Gastrocnemius medialis (tissue), 4 donors: ENCODE measurements at regions not wholly inside any gene's neighbourhood (a gene's known extent, or its start where the extent isn't known, plus 50 kb on each side); places are given as distances from the start of the nearest gene placed in this dataset.

ENCODE experiments used
- ATAC-seq, 2 donors: fragments of 150-250 bp; one replicate each; pipeline ENCODE4 v1.9.1; 2016
- DNase-seq, 2 donors: peaks; one replicate each; pipeline ENCODE4 v3.0.0-alpha.2; 2019
- H3K27ac ChIP-seq, 4 donors: fragments of 200-600 bp; sonication (generic); 1 replicate in 1 of 4; 2 replicates in 3 of 4; pipeline ENCODE4 v1.5.1; 2016 to 2018; ENCODE audit warnings: mild to moderate bottlenecking in 2 of 4, moderate library complexity in 1 of 4
- H3K27me3 ChIP-seq, 3 donors: fragments of 200-600 bp; sonication (generic) in 2 of 3; 1 replicate in 1 of 3; 2 replicates in 2 of 3; pipeline versions ENCODE4 v1.5.1 to v1.6.0; 2016 to 2019; ENCODE audit warnings: mild to moderate bottlenecking in 1 of 3, moderate library complexity in 1 of 3
- H3K36me3 ChIP-seq, 2 donors: fragments of 200-600 bp; sonication (generic) in 1 of 2; one replicate each; pipeline ENCODE4 v1.5.1; 2017 to 2018
- H3K4me1 ChIP-seq, 2 donors: fragments of 200-600 bp; sonication (generic) in 1 of 2; one replicate each; pipeline ENCODE4 v1.5.1; 2016 to 2017; ENCODE audit warnings: mild to moderate bottlenecking in 2 of 2
- H3K4me3 ChIP-seq, 4 donors: fragments of 200-600 bp; sonication (generic) in 3 of 4; 1 replicate in 1 of 4; 2 replicates in 3 of 4; pipeline ENCODE4 v1.5.1; 2016 to 2019; ENCODE audit warnings: mild to moderate bottlenecking in 2 of 4
- H3K9me3 ChIP-seq, 3 donors: fragments of 200-600 bp; sonication (generic) in 2 of 3; 1 replicate in 1 of 3; 2 replicates in 2 of 3; pipeline ENCODE4 v1.5.1; 2016 to 2019
- POLR2A ChIP-seq, 2 donors: fragments of 450-650 bp; IDR thresholded peaks; one replicate each; pipeline ENCODE4 v1.6.1; 2017; ENCODE audit warnings: antibody characterized with exemption in 2 of 2, mild to moderate bottlenecking in 2 of 2, moderate library complexity in 2 of 2
- in situ Hi-C, 4 donors: fragments of 200-750 bp; cut with MboI; loops; one replicate each; pipeline versions ENCODE4 v1.15.0 to v1.8.0; 2017; ENCODE audit warnings: low sequenced_read_pairs in 4 of 4
- intact Hi-C: fragments of 100-400 bp; cut with DNase I; formaldehyde crosslinking; loops from one replicate; pipeline ENCODE4 v1.15.1; 2023; ENCODE audit warnings: low total_unique reads
- TF ChIP-seq, protein P1 (sequence below), 5 experiments: fragments of 450-650 bp in 3 of 5; fragments of 200-600 bp in 2 of 5; sonication (generic) in 2 of 5; IDR thresholded peaks in 4 of 5; conservative IDR thresholded peaks in 1 of 5; 1 replicate in 4 of 5; 2 replicates in 1 of 5; pipeline ENCODE4 v1.5.1; 2016 to 2019; ENCODE audit warnings: antibody characterized with exemption in 5 of 5, mild to moderate bottlenecking in 3 of 5, moderate library complexity in 3 of 5

- peaks cover 6 to 7% of the 10 kb centered on the region in 2 donors for H3K4me1 ChIP-seq
- no peak for DNase-seq
- no peaks in the 10 kb centered on the region for H3K9me3 ChIP-seq
- TF ChIP-seq POLR2A (IDR thresholded peaks at IDR 0.05), result no peak
- TF ChIP-seq, protein P1, sequence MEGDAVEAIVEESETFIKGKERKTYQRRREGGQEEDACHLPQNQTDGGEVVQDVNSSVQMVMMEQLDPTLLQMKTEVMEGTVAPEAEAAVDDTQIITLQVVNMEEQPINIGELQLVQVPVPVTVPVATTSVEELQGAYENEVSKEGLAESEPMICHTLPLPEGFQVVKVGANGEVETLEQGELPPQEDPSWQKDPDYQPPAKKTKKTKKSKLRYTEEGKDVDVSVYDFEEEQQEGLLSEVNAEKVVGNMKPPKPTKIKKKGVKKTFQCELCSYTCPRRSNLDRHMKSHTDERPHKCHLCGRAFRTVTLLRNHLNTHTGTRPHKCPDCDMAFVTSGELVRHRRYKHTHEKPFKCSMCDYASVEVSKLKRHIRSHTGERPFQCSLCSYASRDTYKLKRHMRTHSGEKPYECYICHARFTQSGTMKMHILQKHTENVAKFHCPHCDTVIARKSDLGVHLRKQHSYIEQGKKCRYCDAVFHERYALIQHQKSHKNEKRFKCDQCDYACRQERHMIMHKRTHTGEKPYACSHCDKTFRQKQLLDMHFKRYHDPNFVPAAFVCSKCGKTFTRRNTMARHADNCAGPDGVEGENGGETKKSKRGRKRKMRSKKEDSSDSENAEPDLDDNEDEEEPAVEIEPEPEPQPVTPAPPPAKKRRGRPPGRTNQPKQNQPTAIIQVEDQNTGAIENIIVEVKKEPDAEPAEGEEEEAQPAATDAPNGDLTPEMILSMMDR (IDR thresholded peaks at IDR 0.05 in 4 of 5, conservative IDR thresholded peaks at IDR 0.05 in 1 of 5), result no peak
- no peaks in the 10 kb centered on the region for H3K27me3 ChIP-seq
- in situ Hi-C loops, result no loop called here
- ATAC-seq, result no peak
- no peaks in the 10 kb centered on the region for H3K36me3 ChIP-seq
- H3K27ac ChIP-seq, result no peak overlapping the region
- H3K4me3 ChIP-seq, result no peak overlapping the region
- intact Hi-C loops, result no loop called here
These were observed 122.8 kb downstream of the BAMBI start for GRCh38 chr10:28800144-28800543.

DNA sequence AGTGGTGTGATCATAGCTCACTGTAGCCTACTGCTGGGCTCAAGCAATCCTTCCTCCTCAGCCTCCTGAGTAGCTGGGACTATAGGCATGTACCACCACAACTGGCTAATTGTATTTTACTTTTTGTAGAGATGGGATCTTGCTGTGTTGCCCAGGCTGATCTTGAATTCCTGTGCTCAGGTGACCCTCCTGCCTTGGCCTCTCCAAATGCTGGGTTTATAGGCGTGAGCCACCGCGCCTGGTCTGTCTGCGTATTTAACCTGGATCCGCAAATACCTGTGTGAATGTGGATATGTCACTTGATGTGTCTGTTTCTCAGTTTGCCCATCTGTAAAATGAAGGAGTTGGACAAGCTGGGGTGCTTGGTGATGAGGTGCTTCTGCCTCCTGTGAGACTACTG lies 123.9 kb downstream of the BAMBI start:
- TF ChIP-seq POLR2A (IDR thresholded peaks at IDR 0.05), result no peak
- TF ChIP-seq, protein P1 (IDR thresholded peaks at IDR 0.05 in 4 of 5, conservative IDR thresholded peaks at IDR 0.05 in 1 of 5), result no peak
- H3K4me1 ChIP-seq, result peaks cover 7 to 8% of the 10 kb centered on the region in 2 donors
- DNase-seq (no peak), ATAC-seq (no peak)
- H3K27me3 ChIP-seq, result no peaks in the 10 kb centered on the region
- intact Hi-C loops, result no loop called here
- H3K4me3 ChIP-seq, result no peak overlapping the region
- no peaks in the 10 kb centered on the region for H3K36me3 ChIP-seq
- in situ Hi-C loops, result no loop called here
- no peak overlapping the region for H3K27ac ChIP-seq
- no peaks in the 10 kb centered on the region for H3K9me3 ChIP-seq

- intact Hi-C loops (no loop called here), in situ Hi-C loops (no loop called here)
- no peak overlapping the region for H3K4me3 ChIP-seq
- H3K4me1 ChIP-seq, result peaks cover 10 to 15% of the 10 kb centered on the region in 2 donors
- H3K36me3 ChIP-seq, result no peaks in the 10 kb centered on the region
- no peak overlapping the region for H3K27ac ChIP-seq
- H3K27me3 ChIP-seq, result no peaks in the 10 kb centered on the region
- ATAC-seq (no peak), DNase-seq (no peak)
- TF ChIP-seq, protein P1 (IDR thresholded peaks at IDR 0.05 in 4 of 5, conservative IDR thresholded peaks at IDR 0.05 in 1 of 5), result no peak
- no peak for TF ChIP-seq POLR2A (IDR thresholded peaks at IDR 0.05)
- no peaks in the 10 kb centered on the region for H3K9me3 ChIP-seq
These were observed 124.5 kb downstream of the BAMBI start for GRCh38 chr10:28801869-28802268.

DNA sequence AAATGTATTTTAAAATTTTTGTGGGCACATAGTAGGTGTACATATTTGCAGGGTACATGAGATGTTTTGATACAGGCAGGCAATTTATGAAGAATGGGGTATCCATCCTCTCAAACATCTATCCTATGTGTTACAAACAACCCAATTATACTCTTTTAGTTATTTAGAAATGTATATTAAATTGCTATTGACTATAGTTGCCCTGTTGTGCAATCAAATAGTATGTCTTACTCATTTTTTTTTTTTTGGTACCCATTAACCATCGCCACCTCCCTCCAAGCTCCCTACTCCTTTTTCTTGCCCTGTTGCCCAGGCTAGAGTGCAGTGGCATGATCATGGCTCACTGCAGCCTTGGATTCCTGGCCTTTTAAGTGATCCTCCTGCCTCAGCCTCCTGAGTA lies 128.1 kb downstream of the BAMBI start:
- ATAC-seq (no peak), DNase-seq (no peak)
- Histone ChIP-seq H3K27ac (no peak overlapping the region), H3K4me1 (peaks cover 14 to 17% of the 10 kb centered on the region in 2 donors), H3K9me3 (no peaks in the 10 kb centered on the region), H3K27me3 (no peaks in the 10 kb centered on the region), H3K36me3 (no peaks in the 10 kb centered on the region), H3K4me3 (no peak overlapping the region)
- intact Hi-C loops, result no loop called here
- in situ Hi-C loops, result no loop called here
- no peak for TF ChIP-seq POLR2A (IDR thresholded peaks at IDR 0.05)
- TF ChIP-seq, protein P1 (IDR thresholded peaks at IDR 0.05 in 4 of 5, conservative IDR thresholded peaks at IDR 0.05 in 1 of 5), result no peak

GRCh38 chr10:28806488-28806941 lies 129.2 kb downstream of the BAMBI start:
- TF ChIP-seq POLR2A (IDR thresholded peaks at IDR 0.05), result no peak
- TF ChIP-seq, protein P1 (IDR thresholded peaks at IDR 0.05 in 4 of 5, conservative IDR thresholded peaks at IDR 0.05 in 1 of 5), result no peak
- in situ Hi-C loops (no loop called here), intact Hi-C loops (no loop called here)
- peaks cover 13 to 19% of the 10 kb centered on the region in 2 donors for H3K4me1 ChIP-seq
- DNase-seq (no peak), ATAC-seq (no peak)
- no peaks in the 10 kb centered on the region for H3K9me3 ChIP-seq
- peak overlapping the region in 1 of 4 donors; percentile 25 for H3K4me3 ChIP-seq
- no peaks in the 10 kb centered on the region for H3K36me3 ChIP-seq
- H3K27me3 ChIP-seq, result no peaks in the 10 kb centered on the region
- H3K27ac ChIP-seq, result peak overlapping the region in 2 of 4 donors; percentile 15 to 35
